HL-60 (cell line): ENCODE measurements at regions not wholly inside any gene's neighbourhood (a gene's known extent, or its start where the extent isn't known, plus 50 kb on each side); places are given as distances from the start of the nearest gene placed in this dataset.

ENCODE experiments used
- CTCF ChIP-seq: IDR thresholded peaks from one replicate; pipeline ENCODE4 v1.5.1; 2011; ENCODE audit warnings: low read length, control low read depth, inconsistent platforms; ENCODE audit not compliant: insufficient read depth
- GABPA ChIP-seq: IDR thresholded peaks from 2 replicates; pipeline ENCODE4 v1.6.1; 2012; ENCODE audit warnings: low read depth
- POLR2AphosphoS5 ChIP-seq: IDR thresholded peaks from 2 replicates; pipeline ENCODE4 v1.6.1; 2012; ENCODE audit warnings: low read depth
- SPI1 ChIP-seq: IDR thresholded peaks from 2 replicates; pipeline ENCODE4 v1.6.1; 2012; ENCODE audit warnings: low read depth, mild to moderate bottlenecking, borderline replicate concordance
- TF ChIP-seq, protein P1 (sequence below): IDR thresholded peaks from 2 replicates; pipeline ENCODE4 v1.6.1; 2012; ENCODE audit warnings: low read depth; ENCODE audit not compliant: insufficient replicate concordance

GRCh38 chr10:36720895-36721294 is 404.5 kb upstream of the ANKRD30A start:
- TF ChIP-seq CTCF (no peak), POLR2AphosphoS5 (no peak), GABPA (no peak), SPI1 (no peak)
- TF ChIP-seq, protein P1, sequence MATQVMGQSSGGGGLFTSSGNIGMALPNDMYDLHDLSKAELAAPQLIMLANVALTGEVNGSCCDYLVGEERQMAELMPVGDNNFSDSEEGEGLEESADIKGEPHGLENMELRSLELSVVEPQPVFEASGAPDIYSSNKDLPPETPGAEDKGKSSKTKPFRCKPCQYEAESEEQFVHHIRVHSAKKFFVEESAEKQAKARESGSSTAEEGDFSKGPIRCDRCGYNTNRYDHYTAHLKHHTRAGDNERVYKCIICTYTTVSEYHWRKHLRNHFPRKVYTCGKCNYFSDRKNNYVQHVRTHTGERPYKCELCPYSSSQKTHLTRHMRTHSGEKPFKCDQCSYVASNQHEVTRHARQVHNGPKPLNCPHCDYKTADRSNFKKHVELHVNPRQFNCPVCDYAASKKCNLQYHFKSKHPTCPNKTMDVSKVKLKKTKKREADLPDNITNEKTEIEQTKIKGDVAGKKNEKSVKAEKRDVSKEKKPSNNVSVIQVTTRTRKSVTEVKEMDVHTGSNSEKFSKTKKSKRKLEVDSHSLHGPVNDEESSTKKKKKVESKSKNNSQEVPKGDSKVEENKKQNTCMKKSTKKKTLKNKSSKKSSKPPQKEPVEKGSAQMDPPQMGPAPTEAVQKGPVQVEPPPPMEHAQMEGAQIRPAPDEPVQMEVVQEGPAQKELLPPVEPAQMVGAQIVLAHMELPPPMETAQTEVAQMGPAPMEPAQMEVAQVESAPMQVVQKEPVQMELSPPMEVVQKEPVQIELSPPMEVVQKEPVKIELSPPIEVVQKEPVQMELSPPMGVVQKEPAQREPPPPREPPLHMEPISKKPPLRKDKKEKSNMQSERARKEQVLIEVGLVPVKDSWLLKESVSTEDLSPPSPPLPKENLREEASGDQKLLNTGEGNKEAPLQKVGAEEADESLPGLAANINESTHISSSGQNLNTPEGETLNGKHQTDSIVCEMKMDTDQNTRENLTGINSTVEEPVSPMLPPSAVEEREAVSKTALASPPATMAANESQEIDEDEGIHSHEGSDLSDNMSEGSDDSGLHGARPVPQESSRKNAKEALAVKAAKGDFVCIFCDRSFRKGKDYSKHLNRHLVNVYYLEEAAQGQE, result no peak
